Activated CD4-positive, alpha-beta T cell treated with anti-CD3 and anti-CD28 coated beads, Interleukin-2, amount 10 ng/mL, durations not matched to agents 7 days and 5 days (primary cell): ENCODE measurements at regions not wholly inside any gene's neighbourhood (a gene's known extent, or its start where the extent isn't known, plus 50 kb on each side); places are given as distances from the start of the nearest gene placed in this dataset.
"Not testable (repeated sequence)": the region's sequence is repeated elsewhere in the genome, so short reads cannot be mapped to it uniquely, and the experiment has no call there.

ENCODE experiments used
- CTCF ChIA-PET: fragments of 350-600 bp; sonication (Branson Sonifier 250); formaldehyde crosslinking; loops from one replicate; lab custom pipeline; 2021; ENCODE audit warnings: antibody characterized with exemption; lab: Charles Lee
- POLR2A ChIA-PET: fragments of 350-600 bp; sonication (Branson Sonifier 250); formaldehyde crosslinking; loops from one replicate; lab custom pipeline; 2021; ENCODE audit warnings: antibody characterized with exemption; lab: Charles Lee
- DNase-seq: peaks from one replicate; pipeline ENCODE4 v3.0.0-alpha.2; 2020
- H3K27ac Mint-ChIP-seq: one replicate; pipeline ENCODE4 v1.8.0; 2021; ENCODE audit warnings: mild to moderate bottlenecking, moderate library complexity, mixed read lengths
- H3K27me3 Mint-ChIP-seq: one replicate; pipeline ENCODE4 v1.8.0; 2021; ENCODE audit warnings: mixed read lengths
- H3K36me3 Mint-ChIP-seq: one replicate; pipeline ENCODE4 v1.8.0; 2021; ENCODE audit warnings: low read depth, mixed read lengths
- H3K4me1 Mint-ChIP-seq: one replicate; pipeline ENCODE4 v1.8.0; 2021; ENCODE audit warnings: mixed read lengths
- H3K4me3 Mint-ChIP-seq: one replicate; pipeline ENCODE4 v1.8.0; 2021; ENCODE audit warnings: mild to moderate bottlenecking, moderate library complexity, mixed read lengths
- H3K9me3 Mint-ChIP-seq: one replicate; pipeline ENCODE4 v1.8.0; 2021; ENCODE audit warnings: mixed read lengths

DNA sequence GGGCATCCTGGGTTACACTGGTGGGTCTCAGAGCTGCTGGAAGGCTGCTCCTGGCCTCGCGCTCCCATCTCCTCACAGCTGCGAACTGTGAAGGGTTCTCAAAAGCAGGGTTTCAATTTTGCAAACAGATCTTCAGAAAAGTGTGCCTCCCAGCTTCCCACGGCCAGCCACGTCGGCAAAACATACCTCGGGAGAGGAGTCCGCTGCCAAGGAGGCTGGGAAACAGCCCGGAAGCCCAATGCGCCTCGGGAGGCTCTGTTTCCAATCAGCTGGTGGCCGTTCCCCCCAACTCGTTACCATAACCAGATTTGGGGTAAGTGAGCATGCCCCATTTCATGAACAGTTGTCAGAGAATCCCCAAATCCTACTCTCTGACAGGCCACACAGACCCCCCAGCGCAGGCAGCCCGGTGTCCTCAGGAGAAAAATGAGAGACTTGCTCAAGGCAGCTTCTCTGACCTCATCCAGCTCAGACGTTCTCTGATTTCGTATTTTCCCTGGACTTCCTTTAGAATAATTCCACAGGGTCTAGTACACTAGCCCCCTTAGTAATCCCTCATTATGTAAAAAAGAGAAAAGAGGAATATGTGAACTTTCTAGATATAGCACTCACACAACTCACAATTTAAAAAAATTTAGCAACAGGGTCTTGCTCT is 98.4 kb downstream of the SNX5 start:
- no peaks in the 10 kb centered on the region for H3K36me3 Mint-ChIP-seq
- H3K4me1 Mint-ChIP-seq: peaks cover 15% of the 10 kb centered on the region
- H3K27ac Mint-ChIP-seq: no peak overlapping the region
- ChIA-PET CTCF (interaction anchor here (3.3 kb wide), 1 partner anchor 188 kb away, joined by 17 read pairs; the partner anchor contains the start of gene RRBP1), POLR2A (no interaction called here)
- no peak overlapping the region for H3K4me3 Mint-ChIP-seq
- peaks cover 15% of the 10 kb centered on the region for H3K27me3 Mint-ChIP-seq
- no peaks in the 10 kb centered on the region for H3K9me3 Mint-ChIP-seq
- no peak for DNase-seq

- DNase-seq: no peak
- ChIA-PET CTCF (interaction anchor here (3.3 kb wide), 1 partner anchor 187 kb away, joined by 17 read pairs; the partner anchor contains the start of gene RRBP1), POLR2A (no interaction called here)
- peaks cover 15% of the 10 kb centered on the region for H3K4me1 Mint-ChIP-seq
- no peaks in the 10 kb centered on the region for H3K9me3 Mint-ChIP-seq
- H3K36me3 Mint-ChIP-seq: no peaks in the 10 kb centered on the region
- no peak overlapping the region for H3K27ac Mint-ChIP-seq
- H3K27me3 Mint-ChIP-seq: peaks cover 15% of the 10 kb centered on the region
- H3K4me3 Mint-ChIP-seq: no peak overlapping the region
Measured at GRCh38 chr20:17869295-17869994, 99.1 kb downstream of the SNX5 start.

- Mint-ChIP-seq H3K4me3 (no peak overlapping the region), H3K9me3 (no peaks in the 10 kb centered on the region), H3K27ac (no peak overlapping the region), H3K27me3 (peaks cover 15% of the 10 kb centered on the region), H3K36me3 (no peaks in the 10 kb centered on the region), H3K4me1 (peaks cover 15% of the 10 kb centered on the region)
- POLR2A ChIA-PET: no interaction called here
- CTCF ChIA-PET: interaction anchor here (0.6 to 3.3 kb wide), 3 partner anchors 32 to 1752 kb away, joined by 4 to 17 read pairs (median 7); partner anchors contain the start of gene RRBP1
- DNase-seq: no peak
Measured at GRCh38 chr20:17868700-17869231, 99.8 kb downstream of the SNX5 start.

GRCh38 chr20:17868151-17868550 is 100.4 kb downstream of the SNX5 start:
- ChIA-PET CTCF (interaction anchor here (0.6 to 3.3 kb wide), 3 partner anchors 31 to 1752 kb away, joined by 4 to 17 read pairs (median 7); partner anchors contain the start of gene RRBP1), POLR2A (no interaction called here)
- Mint-ChIP-seq H3K4me1 (peaks cover 15% of the 10 kb centered on the region), H3K9me3 (no peaks in the 10 kb centered on the region), H3K27ac (no peak overlapping the region), H3K27me3 (peaks cover 15% of the 10 kb centered on the region), H3K4me3 (no peak overlapping the region), H3K36me3 (no peaks in the 10 kb centered on the region)
- no peak for DNase-seq

DNA sequence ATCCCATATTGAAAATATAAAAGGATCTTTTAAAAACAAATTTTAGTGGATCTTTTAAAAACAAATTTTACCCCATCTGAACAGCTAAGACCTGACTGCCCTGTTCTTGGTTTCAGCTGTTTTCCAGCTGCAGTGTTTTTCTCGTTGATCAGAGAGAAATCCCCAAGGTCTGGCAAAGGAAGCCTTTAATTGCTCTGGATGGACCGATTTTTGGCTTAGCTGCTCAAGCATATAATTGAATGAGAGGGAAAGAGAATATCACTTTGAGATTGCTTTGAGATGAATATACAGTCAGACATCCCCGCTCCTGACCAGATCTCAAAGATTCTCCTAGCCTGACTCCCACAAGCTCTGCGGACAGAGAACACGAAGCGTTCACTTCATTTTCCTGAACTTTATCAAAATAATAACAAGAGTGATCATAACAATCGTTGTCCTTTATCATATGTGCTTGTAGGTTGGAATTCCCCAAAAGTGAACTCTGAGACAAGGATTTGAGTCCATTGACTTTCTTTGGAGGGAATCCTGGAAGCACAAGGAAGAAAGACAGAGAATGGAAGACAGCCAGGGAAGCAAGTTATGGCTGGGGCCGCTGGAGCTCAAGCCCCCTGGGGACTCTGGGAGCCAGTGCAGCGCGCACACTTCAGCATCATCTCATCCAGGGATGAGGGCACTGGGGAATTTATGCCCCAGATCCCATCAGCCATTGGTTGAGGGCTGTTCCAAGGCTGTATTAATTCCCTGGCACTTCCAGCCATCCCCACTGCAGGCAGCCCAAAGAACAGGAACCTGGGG is 101.3 kb downstream of the SNX5 start:
- Mint-ChIP-seq H3K4me3 (no peak overlapping the region), H3K4me1 (peaks cover 11% of the 10 kb centered on the region)

GRCh38 chr20:17866234-17867001 is 102.2 kb downstream of the SNX5 start:
- H3K27ac Mint-ChIP-seq: no peak overlapping the region
- peaks cover 25% of the 10 kb centered on the region for H3K27me3 Mint-ChIP-seq
- H3K4me3 Mint-ChIP-seq: no peak overlapping the region
- DNase-seq: no peak
- POLR2A ChIA-PET: no interaction called here
- CTCF ChIA-PET: interaction anchor here (1.4 kb wide), 1 partner anchor 27 kb away, joined by 3 read pairs; no protein-coding TSS in a partner anchor
- H3K36me3 Mint-ChIP-seq: no peaks in the 10 kb centered on the region
- H3K4me1 Mint-ChIP-seq: peaks cover 5% of the 10 kb centered on the region
- no peaks in the 10 kb centered on the region for H3K9me3 Mint-ChIP-seq

More for the DNA sequence above, 101.3 kb downstream of the SNX5 start:
- POLR2A ChIA-PET: no interaction called here
- DNase-seq: no peak
- no peak overlapping the region for H3K27ac Mint-ChIP-seq
- H3K9me3 Mint-ChIP-seq: no peaks in the 10 kb centered on the region
- peaks cover 19% of the 10 kb centered on the region for H3K27me3 Mint-ChIP-seq
- CTCF ChIA-PET: interaction anchor here (1.4 kb wide), 1 partner anchor 28 kb away, joined by 3 read pairs; no protein-coding TSS in a partner anchor
- no peaks in the 10 kb centered on the region for H3K36me3 Mint-ChIP-seq

- Mint-ChIP-seq H3K36me3 (no peaks in the 10 kb centered on the region), H3K4me3 (no peak overlapping the region), H3K9me3 (no peaks in the 10 kb centered on the region), H3K4me1 (peaks cover 20% of the 10 kb centered on the region), H3K27me3 (peaks cover 23% of the 10 kb centered on the region), H3K27ac (no peak overlapping the region)
- DNase-seq: no peak
- ChIA-PET CTCF (interaction anchor here (1.0 to 1.3 kb wide), 2 partner anchors 36 to 45 kb away, joined by 3 read pairs; no protein-coding TSS in a partner anchor), POLR2A (no interaction called here)
Measured at GRCh38 chr20:17863577-17864292, 104.9 kb downstream of the SNX5 start.

GRCh38 chr20:17863209-17863576 is 105.4 kb downstream of the SNX5 start:
- DNase-seq: no peak
- Mint-ChIP-seq H3K27me3 (peaks cover 19% of the 10 kb centered on the region), H3K4me1 (peaks cover 25% of the 10 kb centered on the region), H3K9me3 (no peaks in the 10 kb centered on the region), H3K36me3 (no peaks in the 10 kb centered on the region), H3K4me3 (no peak overlapping the region), H3K27ac (no peak overlapping the region)
- ChIA-PET POLR2A (no interaction called here), CTCF (interaction anchor here (1.0 to 1.3 kb wide), 2 partner anchors 37 to 45 kb away, joined by 3 read pairs; no protein-coding TSS in a partner anchor)

DNA sequence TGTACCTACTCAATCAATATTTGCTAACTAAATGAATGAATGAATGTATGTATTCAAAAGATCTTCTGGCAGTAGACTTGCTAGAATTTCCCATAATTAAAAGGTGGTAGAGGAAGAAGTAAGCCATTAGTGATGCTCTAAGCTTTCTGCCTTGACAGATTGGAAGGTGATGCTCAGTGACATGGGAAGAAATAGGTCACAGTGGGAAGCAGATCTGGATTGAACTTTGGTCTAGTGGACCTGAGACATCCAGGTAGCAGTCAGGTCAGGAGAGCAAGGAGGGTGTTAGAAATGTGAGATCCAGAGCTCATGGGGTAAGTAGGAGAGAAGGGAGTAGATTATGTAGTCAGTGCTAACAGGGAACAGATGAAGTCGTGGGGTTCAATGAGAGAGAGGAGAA is 106.4 kb downstream of the SNX5 start:
- no peaks in the 10 kb centered on the region for H3K36me3 Mint-ChIP-seq
- ChIA-PET CTCF (interaction anchor here (1.3 kb wide), 1 partner anchor 38 kb away, joined by 3 read pairs; no protein-coding TSS in a partner anchor), POLR2A (interaction anchor here (0.6 kb wide), 1 partner anchor 59 kb away, joined by 3 read pairs; no protein-coding TSS in a partner anchor)
- H3K4me1 Mint-ChIP-seq: peaks cover 35% of the 10 kb centered on the region
- no peak overlapping the region for H3K4me3 Mint-ChIP-seq
- H3K27me3 Mint-ChIP-seq: peaks cover 14% of the 10 kb centered on the region
- no peaks in the 10 kb centered on the region for H3K9me3 Mint-ChIP-seq
- no peak for DNase-seq
- H3K27ac Mint-ChIP-seq: no peak overlapping the region

- Mint-ChIP-seq H3K4me1 (peaks cover 40% of the 10 kb centered on the region), H3K27me3 (peaks cover 14% of the 10 kb centered on the region)
- H3K27ac Mint-ChIP-seq, DNase-seq, H3K9me3 Mint-ChIP-seq, POLR2A ChIA-PET, H3K4me3 Mint-ChIP-seq, H3K36me3 Mint-ChIP-seq: not testable (repeated sequence)
- CTCF ChIA-PET: interaction anchor here (1.4 kb wide), 1 partner anchor 36 kb away, joined by 4 read pairs; no protein-coding TSS in a partner anchor
Measured at GRCh38 chr20:17861620-17862019, 107.0 kb downstream of the SNX5 start.
